ENCODE measurements at regions not wholly inside any gene's neighbourhood (a gene's known extent, or its start where the extent isn't known, plus 50 kb on each side); places are given as distances from the start of the nearest gene placed in this dataset.
A peak's percentile ranks its signal among the peaks of the same experiment; 100 is the strongest.
"Not testable (repeated sequence)": the region's sequence is repeated elsewhere in the genome, so short reads cannot be mapped to it uniquely, and the experiment has no call there.

GRCh38 chr9:78905387-78905786, 608.5 kb downstream of the PSAT1 start:
- no peak for DNase-seq (ENCODE audit: low read depth in 2 of 2)

- no peak for DNase-seq (ENCODE audit: low read depth in 2 of 2)
These were observed 609.2 kb downstream of the PSAT1 start for GRCh38 chr9:78905986-78906755.

- DNase-seq (ENCODE audit: low read depth in 2 of 2): no peak
These were observed 612.6 kb downstream of the PSAT1 start for GRCh38 chr9:78909566-78909965.

GRCh38 chr9:78916884-78917283, 620.0 kb downstream of the PSAT1 start:
- DNase-seq (ENCODE audit: low read depth in 2 of 2): not testable (repeated sequence)

- DNase-seq (ENCODE audit: low read depth in 2 of 2): no peak
These were observed 622.1 kb downstream of the PSAT1 start for GRCh38 chr9:78918976-78919375.

- DNase-seq (ENCODE audit: low read depth in 2 of 2): no peak
These were observed 622.8 kb downstream of the PSAT1 start for GRCh38 chr9:78919701-78920100.

- no peak for DNase-seq (ENCODE audit: low read depth in 2 of 2)
These were observed 624.4 kb downstream of the PSAT1 start for GRCh38 chr9:78921341-78921740.

- no peak for DNase-seq (ENCODE audit: low read depth in 2 of 2)
These were observed 627.2 kb downstream of the PSAT1 start for GRCh38 chr9:78923966-78924659.

- DNase-seq (ENCODE audit: low read depth in 2 of 2): no peak
These were observed 630.4 kb downstream of the PSAT1 start for GRCh38 chr9:78927099-78927940.

GRCh38 chr9:78928625-78929405, 631.9 kb downstream of the PSAT1 start:
- peak; percentile 60 to 62 for DNase-seq (ENCODE audit: low read depth in 2 of 2)

- DNase-seq (ENCODE audit: low read depth in 2 of 2): no peak
These were observed 633.4 kb downstream of the PSAT1 start for GRCh38 chr9:78930281-78930680.

- peak; percentile 77 to 81 for DNase-seq (ENCODE audit: low read depth in 2 of 2)
These were observed 636.1 kb downstream of the PSAT1 start for GRCh38 chr9:78932849-78933627.

GRCh38 chr9:78934880-78935279, 636.9 kb upstream of the TLE4 start:
- DNase-seq (ENCODE audit: low read depth in 2 of 2): no peak

GRCh38 chr9:78938821-78939220, 632.9 kb upstream of the TLE4 start:
- no peak for DNase-seq (ENCODE audit: low read depth in 2 of 2)

- no peak for DNase-seq (ENCODE audit: low read depth in 2 of 2)
These were observed 632.3 kb upstream of the TLE4 start for GRCh38 chr9:78939311-78940065.

- DNase-seq (ENCODE audit: low read depth in 2 of 2): no peak
These were observed 631.5 kb upstream of the TLE4 start for GRCh38 chr9:78940121-78940855.

- no peak for DNase-seq (ENCODE audit: low read depth in 2 of 2)
These were observed 617.5 kb upstream of the TLE4 start for GRCh38 chr9:78954286-78954685.

- no peak for DNase-seq (ENCODE audit: low read depth in 2 of 2)
These were observed 612.9 kb upstream of the TLE4 start for GRCh38 chr9:78958892-78959291.

- DNase-seq (ENCODE audit: low read depth in 2 of 2): no peak
These were observed 609.6 kb upstream of the TLE4 start for GRCh38 chr9:78962156-78962555.

Data from fibroblast of skin of left quadriceps (primary cell).